ENCODE measurements at regions not wholly inside any gene's neighbourhood (a gene's known extent, or its start where the extent isn't known, plus 50 kb on each side); places are given as distances from the start of the nearest gene placed in this dataset.

DNA sequence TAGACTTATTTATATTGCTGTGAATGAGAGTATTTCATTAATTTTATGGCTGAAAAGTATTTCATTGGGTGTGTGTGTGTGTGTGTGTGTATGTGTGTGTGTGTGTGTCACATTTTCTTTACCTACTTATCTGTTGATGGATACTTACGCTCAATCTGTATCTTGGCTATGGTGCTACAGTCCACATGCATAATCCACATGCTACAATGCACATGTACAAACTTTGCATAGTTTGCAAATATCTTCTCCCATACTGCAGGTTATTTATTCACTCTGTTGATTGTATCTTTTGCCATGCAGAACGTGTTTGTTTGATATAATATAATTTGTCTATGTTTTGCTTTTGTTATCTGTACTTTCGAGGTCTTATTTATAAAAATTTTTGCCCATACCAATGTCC is 167.8 kb downstream of the RAB28 start:
- TF ChIP-seq JUNB (IDR thresholded peaks at IDR 0.05; ENCODE audit: unreplicated experiment) = no peak
- no peak for TF ChIP-seq CTCF (conservative IDR thresholded peaks at IDR 0.05; ENCODE audit: low read depth in 2 of 2)
- no peak for TF ChIP-seq EZH2 (IDR thresholded peaks at IDR 0.05; ENCODE audit: low read depth, unreplicated experiment)
- no peak for TF ChIP-seq NANOG (IDR thresholded peaks at IDR 0.05; ENCODE audit: borderline replicate concordance)
